GM19463 (cell line): ENCODE measurements at regions not wholly inside any gene's neighbourhood (a gene's known extent, or its start where the extent isn't known, plus 50 kb on each side); places are given as distances from the start of the nearest gene placed in this dataset.
"Not testable (repeated sequence)": the region's sequence is repeated elsewhere in the genome, so short reads cannot be mapped to it uniquely, and the experiment has no call there.

Experiments
- ATAC-seq: cut with Tn5 transposase; IDR thresholded peaks from one replicate; pipeline ENCODE4 v1.9.1; 2021; ENCODE audit warnings: mild to moderate bottlenecking, moderate library complexity; ENCODE audit not compliant: unreplicated experiment

GRCh38 chr5:155679530-155679929 lies 647.4 kb upstream of the SGCD start:
- no peak for ATAC-seq

GRCh38 chr5:155684417-155684816 lies 642.5 kb upstream of the SGCD start:
- no peak for ATAC-seq

- ATAC-seq: no peak
These were observed 640.8 kb upstream of the SGCD start for GRCh38 chr5:155686131-155686530.

- ATAC-seq: no peak
These were observed 637.6 kb upstream of the SGCD start for GRCh38 chr5:155689406-155689805.

GRCh38 chr5:155696362-155696761 lies 630.6 kb upstream of the SGCD start:
- ATAC-seq: no peak

GRCh38 chr5:155697236-155697635 lies 629.7 kb upstream of the SGCD start:
- no peak for ATAC-seq

- ATAC-seq: no peak
These were observed 627.6 kb upstream of the SGCD start for GRCh38 chr5:155699385-155699784.

- no peak for ATAC-seq
These were observed 626.6 kb upstream of the SGCD start for GRCh38 chr5:155700333-155700732.

GRCh38 chr5:155711882-155712281 lies 615.1 kb upstream of the SGCD start:
- ATAC-seq: no peak

GRCh38 chr5:155714435-155714834 lies 612.5 kb upstream of the SGCD start:
- ATAC-seq: not testable (repeated sequence)

GRCh38 chr5:155726267-155726666 lies 600.7 kb upstream of the SGCD start:
- ATAC-seq: no peak

GRCh38 chr5:155727512-155728145 lies 599.3 kb upstream of the SGCD start:
- no peak for ATAC-seq

GRCh38 chr5:155728146-155728856 lies 598.7 kb upstream of the SGCD start:
- ATAC-seq: no peak

GRCh38 chr5:155728857-155729683 lies 597.9 kb upstream of the SGCD start:
- ATAC-seq: no peak

- ATAC-seq: no peak
These were observed 597.3 kb upstream of the SGCD start for GRCh38 chr5:155729684-155730059.

- no peak for ATAC-seq
These were observed 594.2 kb upstream of the SGCD start for GRCh38 chr5:155732587-155733376.

- ATAC-seq: no peak
These were observed 593.0 kb upstream of the SGCD start for GRCh38 chr5:155733935-155734334.

GRCh38 chr5:155735388-155735787 lies 591.6 kb upstream of the SGCD start:
- ATAC-seq: no peak

GRCh38 chr5:155738616-155739015 lies 588.3 kb upstream of the SGCD start:
- ATAC-seq: no peak

- ATAC-seq: no peak
These were observed 580.5 kb upstream of the SGCD start for GRCh38 chr5:155746367-155747038.

GRCh38 chr5:155750101-155750500 lies 576.9 kb upstream of the SGCD start:
- ATAC-seq: no peak
